C4-2B (cell line): ENCODE measurements at regions not wholly inside any gene's neighbourhood (a gene's known extent, or its start where the extent isn't known, plus 50 kb on each side); places are given as distances from the start of the nearest gene placed in this dataset.

Experiments used
- ZFX ChIP-seq: fragments of 450-650 bp; IDR thresholded peaks from 2 replicates; pipeline ENCODE4 v1.6.1; 2017
- TF ChIP-seq, protein P1 (sequence below): fragments of 450-650 bp; conservative IDR thresholded peaks from 2 replicates; pipeline ENCODE4 v1.5.1; 2017; ENCODE audit warnings: mild to moderate bottlenecking

DNA sequence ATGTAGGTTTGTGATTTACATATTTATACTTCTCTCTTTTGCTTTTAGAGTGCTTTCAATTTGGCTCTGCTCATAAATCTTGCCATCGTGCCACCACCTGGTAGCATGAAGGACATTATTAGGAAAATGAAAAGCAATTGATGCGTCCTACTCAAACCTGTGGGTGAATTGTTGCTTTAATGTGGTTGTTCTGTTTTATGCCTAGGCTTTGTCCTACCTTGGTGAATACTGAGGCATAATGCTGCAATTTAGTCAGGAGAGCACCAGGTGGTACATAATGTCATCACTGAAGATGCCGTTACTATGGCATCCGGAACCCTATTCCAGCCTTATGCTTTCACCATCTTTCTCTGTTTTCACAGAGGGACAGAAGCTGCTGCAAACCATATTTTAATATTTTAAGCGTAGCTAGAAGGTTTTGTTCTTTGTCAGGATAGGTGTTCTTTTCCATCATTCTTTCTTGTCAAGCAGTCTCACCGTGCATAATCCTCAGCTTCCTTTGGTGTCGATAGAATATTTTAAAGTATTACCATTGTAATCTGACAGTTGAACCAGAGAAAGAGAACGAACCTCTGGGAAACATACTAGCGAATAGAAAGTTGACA is 68.5 kb upstream of the PKP2 start:
- TF ChIP-seq, protein P1, sequence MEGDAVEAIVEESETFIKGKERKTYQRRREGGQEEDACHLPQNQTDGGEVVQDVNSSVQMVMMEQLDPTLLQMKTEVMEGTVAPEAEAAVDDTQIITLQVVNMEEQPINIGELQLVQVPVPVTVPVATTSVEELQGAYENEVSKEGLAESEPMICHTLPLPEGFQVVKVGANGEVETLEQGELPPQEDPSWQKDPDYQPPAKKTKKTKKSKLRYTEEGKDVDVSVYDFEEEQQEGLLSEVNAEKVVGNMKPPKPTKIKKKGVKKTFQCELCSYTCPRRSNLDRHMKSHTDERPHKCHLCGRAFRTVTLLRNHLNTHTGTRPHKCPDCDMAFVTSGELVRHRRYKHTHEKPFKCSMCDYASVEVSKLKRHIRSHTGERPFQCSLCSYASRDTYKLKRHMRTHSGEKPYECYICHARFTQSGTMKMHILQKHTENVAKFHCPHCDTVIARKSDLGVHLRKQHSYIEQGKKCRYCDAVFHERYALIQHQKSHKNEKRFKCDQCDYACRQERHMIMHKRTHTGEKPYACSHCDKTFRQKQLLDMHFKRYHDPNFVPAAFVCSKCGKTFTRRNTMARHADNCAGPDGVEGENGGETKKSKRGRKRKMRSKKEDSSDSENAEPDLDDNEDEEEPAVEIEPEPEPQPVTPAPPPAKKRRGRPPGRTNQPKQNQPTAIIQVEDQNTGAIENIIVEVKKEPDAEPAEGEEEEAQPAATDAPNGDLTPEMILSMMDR, result no peak
- no peak for TF ChIP-seq ZFX
